HCEC 1CT (cell line): ENCODE measurements at regions not wholly inside any gene's neighbourhood (a gene's known extent, or its start where the extent isn't known, plus 50 kb on each side); places are given as distances from the start of the nearest gene placed in this dataset.
A peak's percentile ranks its signal among the peaks of the same experiment; 100 is the strongest.

ENCODE experiments used
- DNase-seq: peaks from one replicate; pipeline ENCODE4 v3.0.0-alpha.2; 2017

GRCh38 chr6:71444222-71444621, 155.6 kb downstream of the OGFRL1 start:
- peak; percentile 30 for DNase-seq

GRCh38 chr6:71446057-71446456, 157.4 kb downstream of the OGFRL1 start:
- DNase-seq, result no peak

GRCh38 chr6:71446470-71446869, 157.9 kb downstream of the OGFRL1 start:
- no peak for DNase-seq

GRCh38 chr6:71452697-71453370, 164.2 kb downstream of the OGFRL1 start:
- DNase-seq, result no peak

- no peak for DNase-seq
Measured at GRCh38 chr6:71453371-71453706, 164.7 kb downstream of the OGFRL1 start.

GRCh38 chr6:71454056-71454455, 165.4 kb downstream of the OGFRL1 start:
- DNase-seq, result no peak

GRCh38 chr6:71457929-71458328, 169.3 kb downstream of the OGFRL1 start:
- DNase-seq, result no peak

- DNase-seq, result no peak
Measured at GRCh38 chr6:71459162-71459561, 170.6 kb downstream of the OGFRL1 start.

GRCh38 chr6:71460933-71461332, 172.3 kb downstream of the OGFRL1 start:
- peak; percentile 79 for DNase-seq

GRCh38 chr6:71463061-71463460, 174.4 kb downstream of the OGFRL1 start:
- DNase-seq, result no peak

GRCh38 chr6:71465096-71465495, 176.5 kb downstream of the OGFRL1 start:
- DNase-seq, result no peak

GRCh38 chr6:71466362-71466761, 177.8 kb downstream of the OGFRL1 start:
- DNase-seq, result no peak

- no peak for DNase-seq
Measured at GRCh38 chr6:71468038-71468437, 179.4 kb downstream of the OGFRL1 start.

- peak; percentile 94 for DNase-seq
Measured at GRCh38 chr6:71468841-71469700, 180.5 kb downstream of the OGFRL1 start.

- DNase-seq, result no peak
Measured at GRCh38 chr6:71471718-71472117, 183.1 kb downstream of the OGFRL1 start.

- peak; percentile 97 for DNase-seq
Measured at GRCh38 chr6:71473926-71474325, 185.3 kb downstream of the OGFRL1 start.

- no peak for DNase-seq
Measured at GRCh38 chr6:71474942-71475341, 186.3 kb downstream of the OGFRL1 start.

GRCh38 chr6:71476371-71476770, 187.8 kb downstream of the OGFRL1 start:
- DNase-seq, result no peak

GRCh38 chr6:71476872-71477271, 188.3 kb downstream of the OGFRL1 start:
- no peak for DNase-seq

- peak; percentile 97 for DNase-seq
Measured at GRCh38 chr6:71478834-71479541, 190.4 kb downstream of the OGFRL1 start.

GRCh38 chr6:71480577-71480976, 192.0 kb downstream of the OGFRL1 start:
- no peak for DNase-seq

- DNase-seq, result no peak
Measured at GRCh38 chr6:71481011-71481410, 192.4 kb downstream of the OGFRL1 start.

GRCh38 chr6:71481801-71482200, 193.2 kb downstream of the OGFRL1 start:
- no peak for DNase-seq

- DNase-seq, result peak; percentile 60
Measured at GRCh38 chr6:71482742-71483141, 194.1 kb downstream of the OGFRL1 start.
